Vagina (tissue), 2 donors: ENCODE measurements at regions not wholly inside any gene's neighbourhood (a gene's known extent, or its start where the extent isn't known, plus 50 kb on each side); places are given as distances from the start of the nearest gene placed in this dataset.
A peak's percentile ranks its signal among the peaks of the same experiment; 100 is the strongest.

Experiments used
- CTCF ChIP-seq, 3 experiments: fragments of 450-650 bp in 2 of 3; fragments of 200-600 bp in 1 of 3; sonication (generic) in 1 of 3; IDR thresholded peaks; one replicate each; pipeline ENCODE4 v1.5.1; 2017 to 2019; ENCODE audit warnings: antibody characterized with exemption in 3 of 3, mild to moderate bottlenecking in 2 of 3, moderate library complexity in 2 of 3
- POLR2A ChIP-seq, 2 donors: fragments of 450-650 bp; IDR thresholded peaks; one replicate each; pipeline ENCODE4 v1.6.1; 2017; ENCODE audit warnings: antibody characterized with exemption in 2 of 2, mild to moderate bottlenecking in 2 of 2, moderate library complexity in 2 of 2
- POLR2AphosphoS5 ChIP-seq, 2 donors: sonication (generic); formaldehyde crosslinking; IDR thresholded peaks; one replicate each; pipeline ENCODE4 v1.9.0; 2017; ENCODE audit warnings: antibody characterized with exemption in 2 of 2, mild to moderate bottlenecking in 2 of 2, low read depth in 1 of 2; ENCODE audit not compliant: insufficient read depth in 1 of 2

- TF ChIP-seq CTCF (IDR thresholded peaks at IDR 0.05) (peak in 2 of 3 experiments; percentile 53 to 57), POLR2AphosphoS5 (IDR thresholded peaks at IDR 0.05; ENCODE audit: insufficient read depth in 1 of 2, low read depth in 1 of 2) (no peak), POLR2A (IDR thresholded peaks at IDR 0.05) (no peak)
Measured at GRCh38 chr18:22703883-22704585, 229.1 kb upstream of the RBBP8 start.
